Endothelial cell of hepatic sinusoid (primary cell): ENCODE measurements at regions not wholly inside any gene's neighbourhood (a gene's known extent, or its start where the extent isn't known, plus 50 kb on each side); places are given as distances from the start of the nearest gene placed in this dataset.

Source experiments
- in situ Hi-C: cut with HindIII; loops from 2 replicates; pipeline ENCODE4 v1.10.0; 2017; ENCODE audit warnings: low sequenced_read_pairs

DNA sequence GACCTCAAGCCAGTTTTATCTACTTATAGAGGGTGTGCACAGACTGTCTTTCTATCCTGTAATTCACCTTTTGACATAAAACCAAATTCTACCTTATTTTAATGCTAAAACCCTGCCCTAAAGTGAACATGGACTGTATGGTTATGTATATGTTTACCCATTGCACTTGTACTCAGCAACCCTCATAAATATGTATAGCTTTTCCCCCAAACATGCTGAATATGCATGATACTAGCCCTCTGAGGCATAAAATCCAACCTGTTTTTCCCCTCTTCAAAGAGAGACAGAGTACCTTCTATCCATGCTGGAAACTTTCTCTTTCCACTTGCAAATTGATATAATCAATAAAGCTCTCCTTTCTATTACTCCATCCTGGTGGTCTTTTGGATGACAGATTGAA lies 267.9 kb upstream of the BMP2 start:
- in situ Hi-C loops, result no loop called here

DNA sequence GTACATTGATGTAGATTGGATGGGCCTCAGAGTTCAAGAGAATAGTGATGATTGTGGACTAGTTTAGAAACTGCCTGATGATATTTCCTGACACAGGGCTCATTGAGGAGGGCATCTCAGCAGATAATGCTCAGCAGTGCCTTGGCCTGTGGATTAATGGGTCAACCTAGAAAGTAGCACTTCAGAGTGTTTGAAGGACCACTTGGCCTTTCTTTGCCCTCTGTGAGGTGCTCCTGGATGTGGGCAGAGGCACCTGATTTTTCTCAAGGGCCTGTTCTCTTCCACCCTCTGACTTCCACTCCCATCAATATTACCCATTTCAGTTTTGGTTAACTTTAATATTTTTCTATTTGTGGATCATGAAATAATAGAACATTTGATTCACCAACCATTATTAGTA lies 270.6 kb upstream of the BMP2 start:
- in situ Hi-C loops, result no loop called here

DNA sequence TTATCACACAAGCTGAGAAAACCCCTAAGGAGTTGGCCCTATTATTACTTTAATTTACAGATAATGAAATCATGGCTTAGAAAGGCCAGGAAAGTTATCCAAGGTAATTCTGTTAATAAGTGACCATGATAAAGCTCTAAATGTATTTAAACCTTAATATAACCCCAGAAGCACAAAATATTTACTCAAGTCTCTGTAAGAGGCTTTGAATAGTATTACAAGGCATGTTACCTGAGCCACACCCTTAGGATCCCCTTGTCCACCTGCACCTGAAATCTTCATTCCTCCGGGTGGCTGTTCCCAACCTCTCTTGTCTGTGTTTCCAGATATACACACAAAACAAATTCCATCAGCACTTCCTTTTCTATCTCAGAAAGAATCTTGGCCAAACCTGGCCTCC lies 271.6 kb upstream of the BMP2 start:
- in situ Hi-C loops, result no loop called here

DNA sequence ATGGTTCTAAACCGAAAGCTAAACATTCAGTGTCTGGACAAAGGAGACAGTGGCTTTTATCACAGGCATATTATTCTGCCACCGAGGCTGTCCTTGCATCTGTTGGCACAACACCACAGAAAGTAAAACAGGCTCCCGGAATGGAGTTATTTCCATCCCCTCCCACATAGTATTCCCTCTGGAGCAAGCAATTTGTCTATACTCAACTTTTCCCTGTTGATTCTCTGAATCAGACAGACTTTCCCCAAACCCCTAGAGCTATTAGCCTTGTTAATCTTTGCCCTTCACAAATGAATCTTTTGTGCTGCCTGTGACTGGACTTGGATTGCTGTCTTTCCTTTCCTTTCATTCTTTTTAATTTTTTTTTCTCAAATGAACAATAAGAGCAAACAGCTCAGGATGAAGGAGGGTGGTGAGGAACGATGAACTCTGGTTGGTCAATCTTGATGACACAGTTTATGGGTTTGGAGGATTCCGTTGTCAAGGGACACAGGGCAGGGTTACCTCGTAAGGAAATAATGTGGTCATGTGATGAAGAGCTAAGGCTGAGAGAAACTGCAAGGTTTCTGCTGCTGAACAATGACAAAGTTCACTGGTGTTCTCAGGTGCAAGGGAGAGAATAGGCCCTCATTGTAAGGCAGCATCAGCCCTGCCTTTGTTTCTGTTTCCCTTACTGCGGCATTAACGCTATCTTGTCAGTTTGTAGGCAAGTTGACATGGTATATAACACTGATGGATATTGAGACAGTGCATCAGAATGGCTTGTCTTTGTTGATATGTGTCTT lies 275.0 kb upstream of the BMP2 start:
- in situ Hi-C loops, result no loop called here

DNA sequence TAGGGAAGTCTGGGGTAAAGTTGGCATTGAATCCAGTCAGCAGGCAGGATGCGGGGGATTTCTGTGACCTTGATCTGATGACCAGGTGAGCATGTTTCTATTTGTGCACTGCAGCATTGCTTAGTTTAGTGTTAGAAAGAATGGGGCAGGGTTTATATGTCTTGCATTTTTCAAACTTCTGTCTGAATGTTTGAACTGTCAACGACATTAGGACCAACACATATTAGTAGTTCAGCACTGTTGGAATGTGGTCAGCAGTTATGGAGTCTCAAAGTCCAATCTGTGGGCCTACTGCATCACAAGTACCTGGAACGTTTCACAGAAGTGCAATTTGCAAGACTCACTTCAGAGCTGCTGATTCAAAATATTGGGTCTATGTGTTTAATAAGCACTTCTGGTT lies 276.6 kb upstream of the BMP2 start:
- in situ Hi-C loops, result no loop called here

DNA sequence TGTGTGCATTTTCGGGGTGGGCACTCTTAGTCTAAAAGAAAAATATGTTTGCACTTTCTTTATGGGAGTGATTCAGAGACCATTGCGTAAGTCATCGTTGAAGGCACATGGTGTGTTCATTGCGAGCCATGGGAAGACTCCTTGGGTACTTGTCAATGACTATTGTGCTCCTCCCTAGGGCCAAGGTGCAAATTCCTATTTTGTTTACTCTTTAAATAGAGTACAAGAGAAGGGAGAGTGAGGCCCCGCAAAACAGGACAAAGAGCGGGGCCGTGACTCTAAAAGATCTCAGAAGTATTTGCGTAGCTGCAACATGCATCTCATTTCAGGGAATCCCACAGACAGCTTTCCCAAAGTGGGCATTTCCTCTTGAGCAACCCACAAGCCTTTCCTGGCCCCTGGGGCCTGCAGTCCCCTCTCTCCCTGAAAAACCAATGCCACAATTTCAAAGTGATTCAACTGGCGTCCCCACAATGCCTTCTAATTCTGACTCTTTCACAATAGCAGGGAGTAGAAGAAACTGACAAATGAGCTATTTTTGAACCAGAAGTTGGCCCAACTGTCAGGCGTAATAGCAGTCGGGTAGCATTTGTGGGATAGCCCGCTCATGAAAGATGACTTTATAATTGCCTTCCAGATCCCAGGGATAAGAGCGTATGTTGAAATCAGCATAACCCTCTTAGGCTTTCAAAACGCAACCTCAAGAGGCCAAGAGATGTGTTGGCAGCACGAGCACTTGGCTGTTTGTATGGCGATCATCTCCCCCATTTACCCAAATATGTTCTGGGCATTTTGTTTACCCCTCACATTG lies 277.9 kb upstream of the BMP2 start:
- in situ Hi-C loops, result no loop called here

DNA sequence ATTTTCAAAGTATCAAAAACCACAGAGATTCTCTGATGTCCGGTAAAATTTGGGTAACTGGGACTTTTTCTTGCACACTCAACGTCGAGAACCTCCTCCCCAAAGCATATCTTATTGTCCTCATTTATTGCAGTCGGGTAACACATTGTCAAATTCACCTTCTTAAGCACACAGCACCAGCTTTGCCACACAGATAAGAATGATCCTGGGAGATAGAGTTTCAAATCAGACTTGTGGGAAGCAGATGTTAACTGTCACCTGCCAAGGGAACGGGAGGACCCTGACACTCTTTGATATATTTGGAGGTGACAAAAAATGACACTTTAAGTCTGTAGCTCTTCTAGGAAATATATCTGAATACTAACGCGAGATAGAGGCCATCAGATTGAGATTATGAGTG lies 282.1 kb upstream of the BMP2 start:
- in situ Hi-C loops, result no loop called here

DNA sequence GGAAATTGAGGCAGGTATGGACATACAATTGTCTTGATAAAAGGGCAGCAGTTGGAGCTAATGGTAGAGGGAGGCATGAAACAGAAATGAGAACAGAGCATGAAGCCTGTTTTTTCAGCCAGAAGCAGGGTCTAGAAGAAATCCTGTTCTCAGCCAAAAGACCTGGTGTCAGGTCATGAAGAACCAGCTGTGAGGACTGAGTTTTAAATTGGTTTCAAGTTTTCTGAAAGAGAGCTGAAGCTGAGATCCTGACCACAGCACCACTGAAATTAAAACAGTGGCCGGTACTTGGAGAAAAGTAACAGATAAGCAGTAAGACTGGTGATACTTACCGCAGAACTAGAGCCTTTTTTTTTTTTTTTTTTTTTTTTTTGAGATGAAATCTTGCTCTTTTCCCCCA lies 283.8 kb upstream of the BMP2 start:
- in situ Hi-C loops, result no loop called here

DNA sequence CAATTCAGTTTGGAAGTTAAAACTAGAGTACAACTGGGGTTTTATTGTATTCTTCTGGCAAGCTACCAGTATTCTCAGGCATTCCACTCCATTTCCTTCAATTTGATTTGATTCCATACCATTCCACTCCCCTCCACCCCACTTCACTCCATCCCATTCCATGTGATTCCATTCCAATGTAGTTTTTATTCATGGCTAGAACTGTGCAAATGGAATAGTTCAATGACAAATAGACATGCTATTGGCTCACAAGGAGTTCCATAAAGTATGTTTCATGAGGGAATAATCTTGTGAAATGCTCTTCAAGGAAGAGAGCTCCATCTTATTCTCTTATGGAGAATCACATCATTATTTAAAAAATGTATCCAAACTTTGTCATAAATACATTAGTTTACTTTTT lies 285.0 kb upstream of the BMP2 start:
- in situ Hi-C loops, result no loop called here

DNA sequence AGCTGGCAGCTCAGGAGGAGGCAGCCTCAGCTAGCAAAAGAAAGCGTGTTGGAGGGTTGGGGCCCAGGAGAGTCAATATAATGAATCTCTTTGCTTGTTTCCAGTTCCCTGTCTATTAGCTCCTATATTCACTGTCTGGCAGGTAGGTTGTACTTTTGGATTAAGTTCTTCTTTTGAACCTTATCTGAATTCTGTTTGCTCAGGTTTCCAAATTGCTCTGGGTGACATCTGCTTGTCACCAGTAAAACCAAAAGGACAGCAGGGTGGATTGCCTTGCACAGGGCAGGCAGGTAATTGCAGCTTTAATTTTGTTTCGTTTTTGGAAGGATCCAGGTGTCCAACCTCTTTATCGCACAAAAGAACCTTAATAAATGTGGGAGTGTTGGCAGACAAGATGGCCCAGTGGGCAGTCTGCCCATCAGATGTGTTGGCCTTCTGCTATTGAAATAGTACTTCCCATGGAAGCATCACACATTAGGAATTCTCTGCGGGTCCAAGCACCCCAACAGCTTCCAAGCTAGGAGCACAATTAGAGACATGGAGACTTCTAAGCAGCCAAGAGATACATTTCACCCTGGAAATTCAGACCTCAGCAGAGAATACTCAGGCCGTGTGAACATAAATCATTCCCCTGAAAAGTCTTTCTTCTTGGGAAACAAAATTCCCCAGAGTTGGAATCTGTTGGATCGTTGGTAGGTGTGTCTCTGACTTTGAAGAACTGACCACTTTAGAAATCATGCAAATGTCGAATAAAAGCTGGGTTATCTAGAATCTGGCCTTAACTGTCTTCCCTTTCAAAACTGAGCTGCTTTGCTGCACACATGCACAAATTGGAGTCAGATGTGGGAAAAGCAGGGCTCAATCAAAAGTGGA lies 286.9 kb upstream of the BMP2 start:
- in situ Hi-C loops, result no loop called here

DNA sequence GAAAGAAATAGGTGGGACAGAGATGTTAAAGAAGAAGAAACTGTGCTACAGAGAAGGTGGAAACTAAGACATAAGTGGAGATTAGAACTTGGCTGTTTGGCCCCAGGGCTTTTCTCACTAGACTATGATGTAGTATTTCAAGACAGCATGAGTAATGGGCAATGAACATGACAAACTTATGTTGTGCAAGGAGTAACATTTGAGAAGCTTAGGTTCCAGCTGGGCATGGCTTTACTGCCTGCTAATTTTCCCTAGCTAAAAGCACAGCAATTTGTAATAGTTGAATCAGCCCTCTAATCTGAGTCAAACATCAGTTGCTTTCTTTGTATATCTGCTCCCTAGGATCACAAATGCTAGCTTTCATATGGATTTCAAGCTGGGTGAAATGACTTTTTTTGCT lies 294.3 kb upstream of the BMP2 start:
- in situ Hi-C loops, result loop anchor here (5.0 kb wide), 1 partner anchor 81 kb away; no protein-coding TSS in a partner anchor

DNA sequence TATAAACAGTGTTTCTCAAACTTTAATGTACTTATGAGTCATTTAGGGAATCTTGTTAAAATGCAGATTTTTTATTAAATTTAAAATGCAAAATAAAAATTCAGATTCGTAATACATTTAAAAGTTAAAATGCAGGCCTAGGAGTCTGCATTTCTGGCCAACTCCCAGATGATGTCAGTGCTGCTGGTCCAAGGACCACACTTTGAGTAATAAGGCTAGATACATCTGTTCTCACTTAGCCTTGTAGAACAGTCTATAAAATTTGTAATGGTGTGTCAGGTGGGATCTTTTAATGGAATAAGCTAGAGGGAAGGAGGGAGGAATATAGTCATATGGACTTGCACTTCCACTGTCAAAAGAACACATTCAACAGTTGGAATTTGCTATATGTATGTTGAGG lies 295.6 kb upstream of the BMP2 start:
- in situ Hi-C loops, result loop anchor here (5.0 kb wide), 1 partner anchor 80 kb away; no protein-coding TSS in a partner anchor

DNA sequence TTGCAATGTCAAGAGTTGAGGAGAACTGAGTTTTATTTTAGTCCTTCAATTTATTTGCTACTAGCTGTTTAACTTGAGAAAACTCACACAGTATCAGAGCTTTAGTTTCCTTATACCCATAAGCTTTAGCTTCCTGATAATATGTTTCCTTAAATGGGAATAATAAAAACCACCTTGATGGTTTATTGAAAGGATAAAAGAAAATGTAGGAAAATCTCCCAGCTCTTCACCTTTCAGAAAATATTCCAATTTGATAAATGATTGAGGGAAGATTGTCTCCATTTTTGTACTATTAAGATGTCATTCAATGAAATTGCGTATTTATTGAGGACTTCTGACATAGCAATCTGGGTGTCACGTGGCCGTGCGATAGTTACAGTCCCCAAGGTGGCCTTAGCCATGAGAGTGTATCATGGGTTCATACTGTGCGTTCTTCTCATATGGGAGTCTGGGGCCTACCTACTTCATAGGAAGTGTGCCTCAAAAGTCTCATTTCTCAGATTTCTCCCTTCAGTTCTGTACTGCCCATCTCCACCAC lies 296.3 kb upstream of the BMP2 start:
- in situ Hi-C loops, result loop anchor here (5.0 kb wide), 1 partner anchor 79 kb away; no protein-coding TSS in a partner anchor

DNA sequence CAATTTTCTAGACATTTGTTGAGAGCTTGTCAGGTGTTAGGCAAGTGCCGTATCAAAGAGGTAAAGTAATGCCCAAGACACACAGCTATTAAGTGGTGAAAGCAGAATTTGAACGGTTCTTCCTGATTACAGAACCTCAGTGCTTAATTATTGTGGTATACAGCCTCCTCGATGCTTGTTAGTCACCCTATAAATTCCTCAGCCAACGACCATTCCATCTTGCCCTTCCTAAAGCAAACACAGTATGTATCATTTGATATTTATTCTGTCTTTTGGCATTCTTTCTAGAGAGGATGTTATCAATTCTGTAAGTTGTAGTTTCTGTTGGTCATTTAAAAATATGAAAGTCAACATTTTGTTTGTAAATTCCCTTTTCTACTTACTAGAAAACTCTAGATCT lies 297.8 kb upstream of the BMP2 start:
- in situ Hi-C loops, result loop anchor here (5.0 kb wide), 1 partner anchor 77 kb away; no protein-coding TSS in a partner anchor

DNA sequence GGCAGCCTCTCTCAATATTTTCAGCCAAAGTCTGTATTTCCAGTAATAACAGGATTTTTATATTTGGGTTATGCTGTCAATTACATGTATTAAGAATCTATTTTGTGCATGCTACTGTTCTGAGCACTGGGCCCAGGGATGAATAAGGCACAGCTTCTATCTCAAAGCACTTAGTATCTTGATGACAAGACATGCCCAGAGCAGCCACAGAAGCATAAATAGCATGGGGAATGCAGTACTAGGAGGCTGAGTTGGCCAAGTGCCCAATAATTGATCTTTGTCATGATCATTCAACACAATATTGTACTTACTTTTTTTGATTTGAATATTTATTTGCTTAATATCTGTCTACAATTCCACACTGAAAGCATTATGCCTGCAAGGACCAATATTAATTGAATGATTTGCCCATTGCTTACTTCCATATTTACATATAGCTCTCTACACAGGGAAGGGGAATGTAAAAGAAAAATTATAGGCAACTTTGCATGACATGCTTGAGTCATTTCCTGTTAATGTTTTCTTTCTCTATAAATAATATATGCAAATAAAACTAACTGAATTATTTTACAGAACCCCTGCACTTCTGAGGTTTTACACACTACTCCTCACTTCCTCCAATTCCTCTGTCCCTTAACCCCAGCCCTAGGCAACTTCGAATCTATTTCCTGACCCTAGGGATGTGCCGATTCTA lies 298.9 kb upstream of the BMP2 start:
- in situ Hi-C loops, result no loop called here

DNA sequence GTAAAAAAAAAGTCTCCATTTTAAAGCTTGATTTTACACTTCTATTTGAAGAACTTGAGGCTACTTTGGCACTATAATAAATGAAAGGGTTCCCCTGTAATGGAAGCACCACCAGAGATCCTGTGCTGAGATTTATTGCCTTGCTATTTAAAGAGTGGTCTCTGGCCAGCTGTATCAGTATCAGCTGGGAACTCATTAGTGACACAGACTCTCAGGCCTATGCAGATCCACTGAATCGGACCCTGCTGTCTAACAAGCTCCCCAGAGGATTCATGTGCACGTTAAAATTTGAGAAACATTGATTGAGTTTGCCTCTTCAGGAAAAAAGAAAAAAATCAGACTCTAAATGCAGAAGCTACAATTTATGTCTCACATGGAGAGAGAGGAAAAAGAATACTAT lies 299.9 kb upstream of the BMP2 start:
- in situ Hi-C loops, result no loop called here

DNA sequence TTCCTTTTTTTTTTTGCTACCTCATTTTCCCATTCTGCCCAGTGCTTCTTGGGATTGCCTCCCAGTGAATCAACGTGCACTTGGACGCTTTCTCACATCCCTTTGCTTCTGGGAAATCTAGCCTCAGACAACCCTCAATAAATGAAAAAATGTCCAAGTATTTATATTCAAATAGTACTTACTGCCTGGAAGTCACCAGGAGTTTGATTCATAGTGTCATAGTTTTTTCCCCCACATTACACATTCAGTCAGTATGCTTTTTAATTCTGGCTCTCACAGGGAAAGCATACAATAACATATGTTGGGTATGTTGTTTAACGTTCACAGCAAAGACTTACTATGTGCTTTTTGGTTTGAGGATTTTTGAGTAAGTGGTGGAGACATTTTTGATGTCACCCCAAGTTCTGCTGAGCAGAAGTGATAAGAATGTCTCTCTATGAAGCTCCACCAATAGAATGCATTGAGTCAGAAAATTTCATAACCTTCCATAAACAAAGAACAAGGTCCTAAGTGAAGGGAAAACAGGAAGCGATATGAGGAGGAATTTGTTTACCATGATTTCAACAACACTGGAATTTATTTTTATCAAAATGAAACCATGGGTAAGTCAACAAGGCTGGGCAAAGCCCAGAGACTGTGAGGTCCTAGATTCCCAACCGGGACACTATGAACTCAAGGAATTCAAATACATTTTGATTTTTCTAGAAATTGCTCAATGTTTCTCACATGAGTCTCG lies 301.2 kb upstream of the BMP2 start:
- in situ Hi-C loops, result no loop called here

DNA sequence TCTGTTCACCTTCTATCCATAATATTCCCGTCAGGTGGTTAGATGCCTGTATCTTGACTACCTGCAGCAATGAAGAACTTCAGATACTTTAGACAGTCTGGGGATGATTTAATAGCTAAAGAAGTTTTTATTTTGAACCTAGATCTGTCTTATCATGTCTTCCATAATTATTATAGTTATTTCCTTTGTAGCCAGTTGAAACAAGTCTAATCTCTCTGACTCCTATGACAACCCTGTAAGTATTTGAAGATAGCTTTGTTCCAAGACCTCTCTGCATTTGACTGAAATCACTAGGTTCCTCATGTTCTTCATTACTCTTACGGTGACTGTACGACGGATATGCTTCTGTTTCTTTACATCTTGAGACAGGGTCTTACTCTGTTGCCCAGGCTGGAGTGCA lies 316.6 kb upstream of the BMP2 start:
- in situ Hi-C loops, result no loop called here

DNA sequence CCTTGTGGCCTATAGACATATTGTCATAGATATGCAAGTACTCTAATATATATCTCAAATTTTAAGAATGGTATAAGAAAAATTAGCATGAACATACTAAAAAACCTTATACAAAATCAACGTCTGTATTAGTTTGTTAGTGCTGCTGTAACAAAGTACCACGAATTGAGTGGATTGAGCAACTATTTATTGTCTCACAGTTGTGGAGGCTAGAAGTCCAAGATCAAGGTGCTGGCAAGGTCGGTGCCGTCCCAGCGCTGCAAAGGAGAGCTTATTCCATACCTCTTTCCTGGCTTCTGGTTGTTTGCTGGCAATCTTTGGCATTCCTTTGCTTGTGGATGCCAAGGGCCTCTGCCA lies 317.6 kb upstream of the FERMT1 start:
- in situ Hi-C loops, result no loop called here
